Fibroblast of skin of left biceps (primary cell): ENCODE measurements at regions not wholly inside any gene's neighbourhood (a gene's known extent, or its start where the extent isn't known, plus 50 kb on each side); places are given as distances from the start of the nearest gene placed in this dataset.

Experiments used
- DNase-seq, 2 experiments: peaks; one replicate each; pipeline ENCODE4 v3.0.0-alpha.2; 2013; ENCODE audit warnings: low read depth in 2 of 2

- no peak for DNase-seq
Observed at GRCh38 chr2:139836769-139837168, 1056.6 kb upstream of the NXPH2 start.

- DNase-seq, result no peak
Observed at GRCh38 chr2:139835101-139835500, 1054.9 kb upstream of the NXPH2 start.

GRCh38 chr2:139828011-139828410 is 1047.8 kb upstream of the NXPH2 start:
- DNase-seq, result no peak

GRCh38 chr2:139825726-139826125 is 1045.5 kb upstream of the NXPH2 start:
- no peak for DNase-seq

- DNase-seq, result no peak
Observed at GRCh38 chr2:139819273-139819796, 1039.1 kb upstream of the NXPH2 start.

- DNase-seq, result no peak
Observed at GRCh38 chr2:139814458-139814857, 1034.3 kb upstream of the NXPH2 start.

GRCh38 chr2:139813340-139813739 is 1033.2 kb upstream of the NXPH2 start:
- DNase-seq, result no peak

GRCh38 chr2:139805441-139805840 is 1025.3 kb upstream of the NXPH2 start:
- no peak for DNase-seq

- no peak for DNase-seq
Observed at GRCh38 chr2:139798391-139798790, 1018.2 kb upstream of the NXPH2 start.

GRCh38 chr2:139790807-139791752 is 1010.9 kb upstream of the NXPH2 start:
- DNase-seq, result peak in 1 of 2 experiments; percentile 6

- no peak for DNase-seq
Observed at GRCh38 chr2:139790136-139790535, 1009.9 kb upstream of the NXPH2 start.

- DNase-seq, result no peak
Observed at GRCh38 chr2:139778732-139779131, 998.5 kb upstream of the NXPH2 start.

- no peak for DNase-seq
Observed at GRCh38 chr2:139773720-139774277, 993.6 kb upstream of the NXPH2 start.

GRCh38 chr2:139769633-139770032 is 989.4 kb upstream of the NXPH2 start:
- no peak for DNase-seq

GRCh38 chr2:139763705-139764104 is 983.5 kb upstream of the NXPH2 start:
- no peak for DNase-seq

GRCh38 chr2:139759000-139759505 is 978.9 kb upstream of the NXPH2 start:
- no peak for DNase-seq

- DNase-seq, result no peak
Observed at GRCh38 chr2:139746901-139747300, 966.7 kb upstream of the NXPH2 start.

- no peak for DNase-seq
Observed at GRCh38 chr2:139744273-139744672, 964.1 kb upstream of the NXPH2 start.

GRCh38 chr2:139742216-139743172 is 962.3 kb upstream of the NXPH2 start:
- DNase-seq, result no peak

GRCh38 chr2:139737659-139738058 is 957.5 kb upstream of the NXPH2 start:
- DNase-seq, result no peak

GRCh38 chr2:139730197-139730596 is 950.0 kb upstream of the NXPH2 start:
- DNase-seq, result no peak
